ENCODE measurements at regions not wholly inside any gene's neighbourhood (a gene's known extent, or its start where the extent isn't known, plus 50 kb on each side); places are given as distances from the start of the nearest gene placed in this dataset.

DNA sequence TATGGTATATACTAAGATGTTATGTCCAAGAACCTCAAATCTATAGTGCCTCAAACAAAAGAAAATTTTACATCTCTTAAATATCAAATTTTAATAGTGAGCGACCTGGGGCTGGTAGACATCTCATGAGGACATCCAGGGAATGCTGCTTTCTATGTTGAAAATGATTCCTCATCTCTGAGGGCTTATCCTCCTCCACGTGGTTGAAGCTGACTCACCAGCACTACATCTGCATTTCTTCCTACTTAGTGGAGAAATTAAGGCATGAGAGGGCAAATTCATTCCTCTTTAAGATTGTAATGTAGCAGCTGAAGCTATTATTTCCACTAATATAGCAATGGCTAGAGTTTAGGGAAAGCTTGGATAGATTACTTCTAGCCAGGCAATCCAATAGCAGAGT, 529.5 kb downstream of the COL11A1 start:
- ATAC-seq, result no peak
- no peak for TF ChIP-seq GLIS3 (CRISPR knock-in tag; IDR thresholded peaks at IDR 0.05)
- TF ChIP-seq BACH2 (CRISPR knock-in tag; IDR thresholded peaks at IDR 0.05; ENCODE audit: borderline replicate concordance), result no peak
- TF ChIP-seq PPARA (CRISPR knock-in tag; IDR thresholded peaks at IDR 0.05; ENCODE audit: borderline replicate concordance), result no peak
- TF ChIP-seq, protein P1, sequence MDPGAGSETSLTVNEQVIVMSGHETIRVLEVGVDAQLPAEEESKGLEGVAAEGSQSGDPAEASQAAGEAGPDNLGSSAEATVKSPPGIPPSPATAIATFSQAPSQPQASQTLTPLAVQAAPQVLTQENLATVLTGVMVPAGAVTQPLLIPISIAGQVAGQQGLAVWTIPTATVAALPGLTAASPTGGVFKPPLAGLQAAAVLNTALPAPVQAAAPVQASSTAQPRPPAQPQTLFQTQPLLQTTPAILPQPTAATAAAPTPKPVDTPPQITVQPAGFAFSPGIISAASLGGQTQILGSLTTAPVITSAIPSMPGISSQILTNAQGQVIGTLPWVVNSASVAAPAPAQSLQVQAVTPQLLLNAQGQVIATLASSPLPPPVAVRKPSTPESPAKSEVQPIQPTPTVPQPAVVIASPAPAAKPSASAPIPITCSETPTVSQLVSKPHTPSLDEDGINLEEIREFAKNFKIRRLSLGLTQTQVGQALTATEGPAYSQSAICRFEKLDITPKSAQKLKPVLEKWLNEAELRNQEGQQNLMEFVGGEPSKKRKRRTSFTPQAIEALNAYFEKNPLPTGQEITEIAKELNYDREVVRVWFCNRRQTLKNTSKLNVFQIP (CRISPR knock-in tag; IDR thresholded peaks at IDR 0.05; ENCODE audit: borderline replicate concordance, low read depth), result no peak
- no peak for TF ChIP-seq TOX (CRISPR knock-in tag; IDR thresholded peaks at IDR 0.05; ENCODE audit: borderline replicate concordance)
- TF ChIP-seq ZFP3 (CRISPR knock-in tag; IDR thresholded peaks at IDR 0.05), result no peak
- TF ChIP-seq, protein P2, sequence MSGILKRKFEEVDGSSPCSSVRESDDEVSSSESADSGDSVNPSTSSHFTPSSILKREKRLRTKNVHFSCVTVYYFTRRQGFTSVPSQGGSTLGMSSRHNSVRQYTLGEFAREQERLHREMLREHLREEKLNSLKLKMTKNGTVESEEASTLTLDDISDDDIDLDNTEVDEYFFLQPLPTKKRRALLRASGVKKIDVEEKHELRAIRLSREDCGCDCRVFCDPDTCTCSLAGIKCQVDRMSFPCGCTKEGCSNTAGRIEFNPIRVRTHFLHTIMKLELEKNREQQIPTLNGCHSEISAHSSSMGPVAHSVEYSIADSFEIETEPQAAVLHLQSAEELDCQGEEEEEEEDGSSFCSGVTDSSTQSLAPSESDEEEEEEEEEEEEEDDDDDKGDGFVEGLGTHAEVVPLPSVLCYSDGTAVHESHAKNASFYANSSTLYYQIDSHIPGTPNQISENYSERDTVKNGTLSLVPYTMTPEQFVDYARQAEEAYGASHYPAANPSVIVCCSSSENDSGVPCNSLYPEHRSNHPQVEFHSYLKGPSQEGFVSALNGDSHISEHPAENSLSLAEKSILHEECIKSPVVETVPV (CRISPR knock-in tag; IDR thresholded peaks at IDR 0.05), result no peak
- no peak for TF ChIP-seq TCF4 (CRISPR knock-in tag; IDR thresholded peaks at IDR 0.05; ENCODE audit: borderline replicate concordance)
- no peak for TF ChIP-seq ZNF565 (CRISPR knock-in tag; conservative IDR thresholded peaks at IDR 0.05; ENCODE audit: low read depth)
- TF ChIP-seq, protein P3, sequence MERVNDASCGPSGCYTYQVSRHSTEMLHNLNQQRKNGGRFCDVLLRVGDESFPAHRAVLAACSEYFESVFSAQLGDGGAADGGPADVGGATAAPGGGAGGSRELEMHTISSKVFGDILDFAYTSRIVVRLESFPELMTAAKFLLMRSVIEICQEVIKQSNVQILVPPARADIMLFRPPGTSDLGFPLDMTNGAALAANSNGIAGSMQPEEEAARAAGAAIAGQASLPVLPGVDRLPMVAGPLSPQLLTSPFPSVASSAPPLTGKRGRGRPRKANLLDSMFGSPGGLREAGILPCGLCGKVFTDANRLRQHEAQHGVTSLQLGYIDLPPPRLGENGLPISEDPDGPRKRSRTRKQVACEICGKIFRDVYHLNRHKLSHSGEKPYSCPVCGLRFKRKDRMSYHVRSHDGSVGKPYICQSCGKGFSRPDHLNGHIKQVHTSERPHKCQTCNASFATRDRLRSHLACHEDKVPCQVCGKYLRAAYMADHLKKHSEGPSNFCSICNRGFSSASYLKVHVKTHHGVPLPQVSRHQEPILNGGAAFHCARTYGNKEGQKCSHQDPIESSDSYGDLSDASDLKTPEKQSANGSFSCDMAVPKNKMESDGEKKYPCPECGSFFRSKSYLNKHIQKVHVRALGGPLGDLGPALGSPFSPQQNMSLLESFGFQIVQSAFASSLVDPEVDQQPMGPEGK (CRISPR knock-in tag; IDR thresholded peaks at IDR 0.05; ENCODE audit: borderline replicate concordance), result no peak
- no peak for TF ChIP-seq ZC3H10 (CRISPR knock-in tag; IDR thresholded peaks at IDR 0.05)

DNA sequence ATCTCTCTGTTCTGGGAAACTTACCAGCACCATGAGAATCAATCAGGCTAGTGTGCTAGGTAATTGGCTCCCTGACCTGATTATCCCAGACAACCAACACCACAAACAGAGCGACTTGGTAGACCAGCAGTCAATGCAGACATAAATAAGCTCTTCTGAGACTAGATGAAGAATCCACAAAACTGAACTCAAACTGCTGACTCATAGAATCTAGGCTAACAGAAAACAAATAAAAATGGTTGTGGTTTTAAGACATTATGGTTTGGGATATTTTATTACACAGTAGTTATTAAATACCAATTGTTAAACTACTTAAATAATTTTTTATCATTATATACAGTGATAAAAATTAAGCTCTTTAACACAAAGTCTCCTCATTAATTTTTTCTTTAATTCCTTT, 535.7 kb downstream of the COL11A1 start:
- TF ChIP-seq, protein P4, sequence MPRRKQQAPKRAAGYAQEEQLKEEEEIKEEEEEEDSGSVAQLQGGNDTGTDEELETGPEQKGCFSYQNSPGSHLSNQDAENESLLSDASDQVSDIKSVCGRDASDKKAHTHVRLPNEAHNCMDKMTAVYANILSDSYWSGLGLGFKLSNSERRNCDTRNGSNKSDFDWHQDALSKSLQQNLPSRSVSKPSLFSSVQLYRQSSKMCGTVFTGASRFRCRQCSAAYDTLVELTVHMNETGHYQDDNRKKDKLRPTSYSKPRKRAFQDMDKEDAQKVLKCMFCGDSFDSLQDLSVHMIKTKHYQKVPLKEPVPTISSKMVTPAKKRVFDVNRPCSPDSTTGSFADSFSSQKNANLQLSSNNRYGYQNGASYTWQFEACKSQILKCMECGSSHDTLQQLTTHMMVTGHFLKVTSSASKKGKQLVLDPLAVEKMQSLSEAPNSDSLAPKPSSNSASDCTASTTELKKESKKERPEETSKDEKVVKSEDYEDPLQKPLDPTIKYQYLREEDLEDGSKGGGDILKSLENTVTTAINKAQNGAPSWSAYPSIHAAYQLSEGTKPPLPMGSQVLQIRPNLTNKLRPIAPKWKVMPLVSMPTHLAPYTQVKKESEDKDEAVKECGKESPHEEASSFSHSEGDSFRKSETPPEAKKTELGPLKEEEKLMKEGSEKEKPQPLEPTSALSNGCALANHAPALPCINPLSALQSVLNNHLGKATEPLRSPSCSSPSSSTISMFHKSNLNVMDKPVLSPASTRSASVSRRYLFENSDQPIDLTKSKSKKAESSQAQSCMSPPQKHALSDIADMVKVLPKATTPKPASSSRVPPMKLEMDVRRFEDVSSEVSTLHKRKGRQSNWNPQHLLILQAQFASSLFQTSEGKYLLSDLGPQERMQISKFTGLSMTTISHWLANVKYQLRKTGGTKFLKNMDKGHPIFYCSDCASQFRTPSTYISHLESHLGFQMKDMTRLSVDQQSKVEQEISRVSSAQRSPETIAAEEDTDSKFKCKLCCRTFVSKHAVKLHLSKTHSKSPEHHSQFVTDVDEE (CRISPR knock-in tag; IDR thresholded peaks at IDR 0.05), result no peak
- TF ChIP-seq, protein P1 (CRISPR knock-in tag; IDR thresholded peaks at IDR 0.05; ENCODE audit: borderline replicate concordance, low read depth), result no peak
- TF ChIP-seq, protein P2 (CRISPR knock-in tag; IDR thresholded peaks at IDR 0.05), result no peak
- TF ChIP-seq SNAI2 (CRISPR knock-in tag; IDR thresholded peaks at IDR 0.05) (no peak), OSR1 (CRISPR knock-in tag; IDR thresholded peaks at IDR 0.05) (no peak)
- no peak for ATAC-seq

DNA sequence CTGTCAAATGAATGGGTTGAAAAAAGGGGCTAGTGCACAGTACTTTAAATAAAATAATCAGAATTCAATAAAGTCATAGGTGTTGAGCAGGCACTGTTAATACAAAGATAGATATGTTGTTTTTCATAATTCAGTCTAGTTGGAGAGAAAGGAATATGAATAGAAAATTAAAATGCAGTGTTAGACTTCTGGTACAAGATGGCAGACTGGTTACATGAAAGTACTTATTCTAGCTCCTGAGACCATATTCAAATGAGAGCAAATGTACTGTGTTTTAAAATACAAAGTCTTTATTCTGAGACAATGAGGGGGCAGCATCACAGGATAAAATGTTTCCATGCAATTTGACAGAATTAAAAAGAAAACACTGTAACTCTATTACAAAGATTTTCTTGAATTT, 542.1 kb downstream of the COL11A1 start:
- TF ChIP-seq, protein P4 (CRISPR knock-in tag; IDR thresholded peaks at IDR 0.05), result no peak
- TF ChIP-seq, protein P3 (CRISPR knock-in tag; IDR thresholded peaks at IDR 0.05; ENCODE audit: borderline replicate concordance), result no peak
- ATAC-seq, result no peak

Measured in SK-N-SH treated with all-trans-retinoic acid at 6 μM for 48 hours (cell line).